IPS-NIHi11 (cell line): ENCODE measurements at regions not wholly inside any gene's neighbourhood (a gene's known extent, or its start where the extent isn't known, plus 50 kb on each side); places are given as distances from the start of the nearest gene placed in this dataset.
A peak's percentile ranks its signal among the peaks of the same experiment; 100 is the strongest.

Experiments used
- DNase-seq: peaks from one replicate; pipeline ENCODE4 v3.0.0; 2012; ENCODE audit warnings: mixed read lengths, low spot score

DNA sequence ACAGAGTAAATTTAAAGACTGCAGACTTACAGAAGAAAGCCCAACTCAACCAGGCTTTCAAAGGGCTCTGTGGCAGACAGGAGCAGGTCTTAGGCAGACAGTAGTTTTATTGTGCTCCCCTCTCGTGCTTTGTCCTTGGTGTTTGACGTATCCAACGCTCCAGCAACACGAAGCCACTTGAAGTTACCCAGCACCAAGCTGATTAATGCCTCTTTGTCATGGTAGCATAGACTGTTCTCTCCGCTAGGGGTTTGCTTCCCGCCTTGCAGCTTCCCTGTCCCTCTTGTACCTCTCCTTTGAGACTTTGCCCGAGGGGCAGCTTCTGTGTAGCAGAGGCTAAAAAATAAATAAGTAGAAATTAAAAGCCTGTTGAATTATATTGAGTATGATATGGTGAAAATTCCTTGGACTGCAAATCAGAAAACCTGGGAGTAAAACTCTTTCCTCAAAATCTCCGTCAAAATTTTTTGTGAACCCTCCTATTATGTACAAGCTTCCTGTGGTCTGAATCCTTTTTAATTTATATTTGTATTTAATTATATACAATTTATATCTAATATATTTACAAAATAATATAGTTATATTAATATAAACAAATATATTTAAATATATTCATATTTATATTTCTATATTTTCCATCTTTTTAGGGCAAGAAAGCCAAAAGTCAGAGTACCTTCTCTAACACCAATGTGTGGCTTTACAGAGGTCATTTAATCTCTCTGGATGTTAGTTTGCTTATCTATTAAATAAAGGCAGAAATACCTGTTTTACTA is 405.4 kb downstream of the DMAC1 start:
- peak; percentile 19 for DNase-seq

DNA sequence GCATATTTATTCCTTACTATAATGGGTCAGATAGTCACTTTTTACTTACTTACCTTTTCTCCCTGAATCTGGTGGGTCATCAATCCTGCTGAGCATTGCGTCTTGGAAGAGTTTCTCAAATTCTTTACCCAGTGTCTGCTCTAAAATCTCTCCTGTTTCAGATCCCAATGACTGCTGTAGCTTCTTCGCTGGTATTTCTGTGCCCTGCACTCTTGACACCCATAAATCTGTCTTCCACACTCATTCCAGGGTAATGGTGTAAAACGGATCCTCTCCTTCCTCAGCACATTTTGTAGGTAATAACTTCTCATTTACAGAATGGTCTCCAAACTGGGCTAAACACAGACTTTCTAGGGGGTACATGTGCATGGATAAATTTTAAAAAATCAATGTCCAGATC is 407.4 kb downstream of the DMAC1 start:
- DNase-seq: no peak

DNA sequence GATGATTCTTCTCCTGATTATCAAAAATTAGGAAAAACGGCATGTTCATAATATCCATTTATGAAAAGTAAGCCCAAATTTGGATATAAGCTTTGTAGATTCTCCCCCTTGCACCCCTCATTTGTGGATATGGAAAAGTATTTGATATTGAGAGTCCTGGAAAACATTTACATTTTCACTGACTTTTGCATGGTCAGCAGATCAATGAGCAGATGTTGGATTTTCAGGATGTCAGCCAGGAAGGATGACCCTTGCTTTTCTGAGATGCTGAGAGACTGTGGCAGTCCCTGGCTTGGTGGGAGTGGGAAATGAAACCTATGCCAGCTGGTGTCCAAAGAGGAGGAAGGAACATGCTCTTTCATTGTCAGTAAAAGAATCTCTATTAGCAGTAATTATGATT is 410.8 kb downstream of the DMAC1 start:
- no peak for DNase-seq

DNA sequence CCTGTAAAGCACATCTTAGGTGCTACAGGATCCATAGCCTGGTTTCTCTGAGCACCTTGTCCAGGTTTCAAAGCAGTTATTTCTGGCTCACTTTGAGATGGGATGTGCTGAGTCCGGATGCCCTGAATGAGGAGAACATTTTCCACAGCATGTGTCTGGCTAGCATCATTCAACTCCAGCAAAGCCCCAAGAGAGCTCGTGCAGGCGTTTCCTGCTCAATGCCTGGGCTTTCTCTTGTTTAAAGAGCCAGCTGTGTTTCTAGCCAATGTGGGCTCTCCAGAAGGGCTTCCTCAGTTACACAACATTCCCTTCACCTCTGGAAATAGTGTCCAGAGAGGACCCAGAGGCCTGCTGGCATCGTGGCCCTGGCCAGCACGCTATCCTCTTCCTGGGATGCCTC is 411.7 kb downstream of the DMAC1 start:
- no peak for DNase-seq

DNA sequence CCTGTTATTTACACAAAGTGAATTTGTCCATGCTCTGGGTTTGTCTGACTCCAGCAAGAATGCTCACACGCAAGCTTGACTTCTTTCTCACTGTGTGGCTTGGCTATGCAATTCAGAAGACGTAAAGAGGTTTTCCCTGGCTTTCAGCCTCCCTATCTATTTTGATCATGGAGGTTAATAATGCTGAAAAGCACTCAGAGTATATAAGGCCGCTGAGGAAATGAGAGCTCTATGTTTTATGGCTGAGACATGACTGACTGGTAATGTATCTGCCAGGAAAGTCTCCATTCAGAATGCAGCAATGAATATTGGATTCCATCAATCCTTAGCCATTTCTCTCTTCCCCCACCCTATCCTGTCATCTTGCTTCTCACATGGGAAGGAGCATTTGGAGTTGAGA is 417.3 kb downstream of the DMAC1 start:
- no peak for DNase-seq

DNA sequence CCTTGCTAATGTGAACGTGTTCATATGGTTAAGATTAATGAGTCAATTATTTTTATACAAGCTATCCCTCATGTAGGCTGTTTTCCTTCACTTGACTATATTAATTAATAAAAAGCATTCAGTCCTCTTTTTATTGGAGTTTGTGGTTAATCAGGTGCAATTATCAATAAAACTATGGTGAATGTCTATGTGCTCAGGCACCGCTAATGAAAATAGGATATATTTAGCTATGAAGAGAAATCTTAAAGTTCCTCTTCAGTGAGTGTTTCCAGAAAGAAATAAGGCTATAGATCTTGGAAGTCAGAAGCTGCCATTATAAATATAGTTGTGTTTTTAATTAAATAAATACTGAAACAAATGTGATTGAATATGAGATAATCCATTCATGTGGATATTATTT is 422.1 kb downstream of the DMAC1 start:
- DNase-seq: no peak

DNA sequence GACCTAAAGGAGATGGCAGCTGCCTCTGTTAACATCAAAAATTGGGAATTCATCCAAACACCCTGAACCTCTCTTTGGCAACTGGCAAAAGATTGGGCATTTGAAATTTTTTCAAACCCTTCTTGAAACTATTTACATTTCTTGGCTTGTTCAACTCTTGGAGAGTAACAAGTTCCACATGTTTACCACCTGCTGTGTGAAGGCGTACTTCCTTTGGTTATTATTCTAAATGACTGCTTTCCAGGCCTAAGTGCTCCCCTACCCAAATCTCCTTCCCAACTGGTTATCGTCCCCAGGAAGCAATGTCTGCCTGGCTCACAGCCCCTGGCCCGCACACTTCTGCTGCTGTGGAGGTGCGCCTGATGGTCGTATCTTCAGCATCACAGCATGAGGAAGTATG is 422.7 kb downstream of the DMAC1 start:
- no peak for DNase-seq

DNA sequence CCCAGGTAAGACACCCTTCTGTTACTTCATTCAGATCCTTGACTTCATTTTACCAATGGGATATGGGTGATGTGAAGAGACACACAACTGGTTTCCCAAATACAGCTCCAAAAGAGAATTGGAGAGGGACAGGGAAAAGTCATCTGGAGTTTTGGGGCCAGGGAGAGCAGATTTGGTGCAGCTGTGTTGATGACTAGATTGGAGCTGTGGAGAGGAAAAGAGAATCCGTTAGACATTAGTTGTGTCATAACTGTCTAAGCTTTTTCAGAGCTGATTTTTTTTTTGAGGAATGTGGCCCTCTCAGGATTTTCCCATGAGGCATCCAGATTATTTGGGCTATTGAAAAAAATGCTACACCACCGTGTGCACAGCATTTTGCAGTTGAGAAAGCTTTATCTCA is 423.4 kb downstream of the DMAC1 start:
- no peak for DNase-seq

DNA sequence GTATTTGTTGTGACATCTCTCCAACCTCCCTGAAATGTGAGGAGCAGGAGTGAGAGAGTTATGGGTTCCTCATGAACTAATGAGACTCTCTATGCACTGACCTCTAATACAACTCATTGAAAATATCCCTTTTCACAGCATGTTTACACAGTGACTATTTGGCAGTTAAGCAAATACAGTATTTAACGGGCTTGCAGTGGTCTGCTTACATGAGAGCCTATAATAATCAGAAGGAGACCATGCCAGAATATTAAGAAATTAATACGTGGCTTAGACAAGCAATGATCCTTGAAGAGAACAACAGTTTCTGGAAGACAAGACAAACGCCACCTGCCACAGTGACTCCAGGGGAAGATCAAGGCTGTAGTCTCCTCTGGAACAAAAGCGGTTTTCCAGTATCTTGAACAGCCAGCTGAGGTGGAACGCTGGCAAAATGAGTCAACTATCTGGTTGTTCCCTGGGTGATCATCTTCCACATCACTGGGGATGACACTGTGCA is 424.5 kb downstream of the DMAC1 start:
- DNase-seq: no peak

DNA sequence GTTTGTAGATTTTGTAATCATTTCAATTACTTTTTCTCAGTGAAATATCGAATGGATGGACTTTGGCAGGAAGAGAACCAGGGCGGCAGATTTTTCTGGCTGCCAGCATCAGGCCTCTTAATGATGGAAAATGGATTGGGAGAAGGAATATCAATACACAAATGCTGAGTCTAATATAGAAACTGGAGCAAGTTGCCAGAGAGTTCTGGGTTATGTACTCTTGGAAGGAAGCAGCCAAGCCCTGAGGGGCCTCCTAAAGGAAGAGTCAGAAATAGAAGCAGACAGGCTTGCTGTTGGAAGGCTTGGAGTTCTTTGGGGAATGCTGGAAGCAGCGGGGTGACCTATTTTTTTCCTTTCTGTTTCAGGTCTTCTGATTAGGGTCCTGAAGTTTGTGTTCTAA is 428.6 kb downstream of the DMAC1 start:
- DNase-seq: no peak

DNA sequence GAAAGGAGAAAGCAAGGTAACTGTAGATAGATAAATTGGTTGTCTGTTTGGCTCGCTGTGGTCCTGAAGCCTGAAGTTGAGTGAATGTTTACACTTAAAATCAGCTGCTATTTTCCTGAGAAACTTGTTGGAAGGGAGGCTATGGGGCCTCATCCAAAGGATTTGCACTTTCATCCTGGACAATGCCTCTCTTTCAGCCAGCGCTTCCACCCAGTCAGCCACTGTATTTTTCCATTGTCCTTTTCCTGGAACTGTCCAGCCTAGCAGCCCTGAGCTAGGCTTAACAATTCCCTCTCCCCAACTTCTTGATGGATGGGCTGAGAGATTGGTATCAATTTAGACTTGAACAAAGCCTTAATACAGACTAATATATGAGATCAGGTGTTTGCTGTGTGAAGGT is 429.2 kb downstream of the DMAC1 start:
- DNase-seq: peak; percentile 14

DNA sequence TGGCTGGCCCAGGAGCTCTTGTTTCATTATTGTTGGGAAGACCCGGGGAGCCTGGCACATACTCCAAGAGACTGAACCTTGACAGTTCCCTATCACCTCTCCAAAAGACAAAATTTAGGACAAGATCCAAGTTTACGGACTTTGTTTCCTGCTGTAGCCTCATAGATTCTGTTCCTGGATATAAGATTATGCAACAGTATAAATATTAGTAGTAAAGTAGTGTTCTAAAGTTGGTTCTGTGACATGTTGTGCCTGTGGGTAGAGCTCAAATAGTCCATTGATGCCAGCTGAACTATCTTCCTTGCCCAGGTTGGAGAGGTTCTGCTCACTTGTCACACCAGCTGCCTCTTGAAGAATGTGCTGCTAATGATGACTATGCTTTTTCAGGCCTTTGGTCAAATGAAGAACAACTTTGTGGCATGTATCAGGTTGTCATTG is 430.2 kb downstream of the DMAC1 start:
- no peak for DNase-seq

DNA sequence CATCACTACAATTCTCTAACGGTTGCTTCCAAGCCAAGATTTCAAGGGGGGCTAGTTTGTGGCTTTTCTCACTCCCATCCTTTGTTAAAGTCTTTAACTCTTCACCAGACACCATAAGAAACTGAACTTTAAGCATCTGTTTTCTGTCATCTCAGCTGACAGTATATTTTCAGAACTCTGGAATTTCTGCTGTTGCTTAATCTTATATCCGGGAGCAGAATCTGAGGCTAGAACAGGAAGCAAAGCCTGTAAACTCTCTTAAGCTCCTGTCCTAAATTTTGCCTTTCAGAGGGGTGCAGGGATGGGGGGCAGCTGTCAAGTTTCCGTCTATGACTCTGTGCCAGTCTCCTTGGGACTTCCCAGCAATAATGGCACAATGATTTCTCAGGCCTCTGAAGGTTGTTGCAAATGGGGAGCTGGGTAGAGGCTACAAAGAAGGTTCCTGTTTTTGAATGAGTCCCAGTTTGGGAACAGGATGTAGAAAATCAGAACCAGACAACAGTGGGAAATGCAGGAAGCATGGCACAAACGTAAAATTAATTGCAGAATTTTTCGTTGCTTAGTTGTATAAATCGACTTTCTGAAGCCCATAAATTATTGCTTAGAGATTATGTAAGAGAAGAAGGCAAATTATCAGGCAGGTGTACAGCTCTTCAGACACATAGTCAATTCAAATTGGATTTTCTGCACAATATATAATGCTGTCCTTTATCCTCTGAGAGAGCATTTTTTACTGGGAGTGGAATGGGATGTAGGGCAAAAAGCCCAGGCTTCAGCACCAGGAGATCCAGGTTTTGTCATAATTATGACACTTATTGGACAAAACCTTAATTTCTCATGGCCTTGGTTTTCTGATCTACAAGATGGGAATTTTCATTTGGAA is 430.9 kb downstream of the DMAC1 start:
- DNase-seq: no peak

DNA sequence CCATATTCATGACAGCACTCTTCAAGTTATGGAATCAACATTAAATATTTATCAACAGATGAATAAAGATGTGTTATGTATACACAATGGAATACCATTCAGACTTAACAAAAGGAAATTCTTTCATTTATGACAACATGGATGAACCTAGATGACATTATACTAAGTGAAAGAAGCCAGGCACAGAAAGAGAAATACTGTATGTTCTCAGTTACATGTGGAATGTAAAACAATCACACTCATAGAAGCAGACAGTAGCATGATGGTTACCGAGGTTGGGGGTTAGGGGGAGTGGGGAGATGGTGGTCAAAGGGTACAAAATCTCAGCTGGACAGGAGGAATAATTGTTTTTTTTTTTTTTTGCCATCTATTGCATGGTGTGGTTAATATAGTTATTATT is 431.9 kb downstream of the DMAC1 start:
- no peak for DNase-seq

DNA sequence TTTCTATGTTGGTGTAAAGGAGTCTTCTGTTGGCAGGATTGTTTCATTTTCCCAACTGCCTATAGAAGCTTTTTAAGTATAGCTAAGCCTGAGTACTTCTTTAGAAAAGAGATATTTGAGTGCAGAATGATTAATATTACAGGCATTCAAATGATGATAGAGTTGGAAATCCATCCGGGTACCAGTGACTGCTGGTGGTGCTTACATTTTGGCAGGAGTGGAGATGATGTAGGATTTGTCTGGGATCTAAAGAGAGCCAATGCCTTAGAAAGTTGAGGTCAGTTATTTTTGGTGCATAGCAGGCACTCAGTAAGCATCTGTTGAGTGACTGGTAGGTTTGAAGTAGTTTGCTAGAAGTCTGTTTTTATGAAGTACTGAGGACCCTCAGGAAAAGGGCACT is 433.5 kb downstream of the DMAC1 start:
- no peak for DNase-seq

DNA sequence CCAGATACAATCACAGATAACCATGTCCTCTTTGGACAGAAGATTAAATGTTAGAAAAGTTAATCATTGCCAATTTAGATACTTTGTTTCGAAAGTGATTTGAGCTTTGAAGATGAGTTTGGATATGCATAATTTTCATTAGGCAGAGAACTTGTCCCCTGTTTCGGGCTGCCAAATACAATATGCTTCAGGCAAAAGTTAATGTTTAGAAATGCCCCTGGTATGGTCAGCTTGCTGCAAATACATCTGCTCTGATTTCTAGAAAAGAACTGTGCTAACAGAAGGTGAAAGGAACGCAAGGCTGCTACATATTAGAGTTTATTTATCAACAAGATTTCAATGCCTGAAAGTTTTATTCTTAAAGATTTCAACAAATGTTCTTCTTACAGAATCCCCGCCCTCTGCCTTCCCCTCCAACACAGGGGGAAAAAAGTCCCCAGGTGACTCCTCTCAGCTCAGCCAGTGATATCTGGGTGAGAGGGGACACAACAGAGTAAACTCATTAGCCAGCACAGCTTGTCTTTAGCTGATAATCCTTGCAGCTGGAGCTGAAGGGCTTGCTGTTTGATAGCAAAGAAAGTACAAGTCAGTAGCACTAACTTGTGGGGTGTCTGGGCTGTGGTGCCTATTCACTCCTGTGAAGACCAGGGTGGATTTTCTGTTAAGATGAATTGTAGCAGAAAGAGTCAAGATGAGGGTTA is 435.7 kb downstream of the DMAC1 start:
- peak; percentile 16 for DNase-seq

DNA sequence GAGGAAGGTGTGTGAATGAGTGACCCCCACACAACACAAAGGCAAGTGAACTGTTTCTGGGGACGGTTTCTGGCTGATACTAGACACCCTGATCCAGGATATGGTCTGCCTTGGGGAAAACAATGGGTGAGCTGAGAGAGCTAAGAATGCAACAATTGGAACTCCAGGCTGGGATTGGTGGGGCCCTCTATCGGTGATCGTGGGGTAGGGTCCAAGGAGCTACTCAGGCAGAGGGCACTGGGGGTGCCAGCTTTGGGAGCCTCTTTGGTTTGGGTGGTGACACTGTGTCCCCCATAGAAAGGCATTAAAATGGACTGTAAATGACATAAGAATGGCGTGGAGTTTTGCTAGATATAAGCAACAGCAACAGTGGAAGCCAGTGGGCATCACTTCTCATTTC is 439.1 kb downstream of the DMAC1 start:
- DNase-seq: peak; percentile 63

DNA sequence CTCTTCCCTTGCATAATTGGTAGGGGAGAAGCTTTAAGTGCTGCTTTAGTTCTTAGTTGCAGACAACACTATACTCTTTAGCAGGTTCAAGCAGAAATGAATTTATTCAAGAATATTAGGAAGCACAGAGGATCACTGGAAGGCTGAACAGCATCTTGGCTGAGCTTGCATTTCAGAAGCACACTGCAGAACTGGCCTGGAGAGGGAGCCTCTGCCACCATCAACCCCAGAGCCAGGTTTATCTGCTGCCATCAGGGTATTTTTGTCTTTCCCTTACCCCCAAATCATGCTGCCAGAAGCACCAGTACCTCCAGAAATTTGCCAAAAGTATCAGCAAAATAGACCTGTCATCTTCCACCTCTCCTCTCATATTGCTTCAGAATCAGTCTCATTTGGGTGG is 440.7 kb downstream of the DMAC1 start:
- DNase-seq: peak; percentile 22

DNA sequence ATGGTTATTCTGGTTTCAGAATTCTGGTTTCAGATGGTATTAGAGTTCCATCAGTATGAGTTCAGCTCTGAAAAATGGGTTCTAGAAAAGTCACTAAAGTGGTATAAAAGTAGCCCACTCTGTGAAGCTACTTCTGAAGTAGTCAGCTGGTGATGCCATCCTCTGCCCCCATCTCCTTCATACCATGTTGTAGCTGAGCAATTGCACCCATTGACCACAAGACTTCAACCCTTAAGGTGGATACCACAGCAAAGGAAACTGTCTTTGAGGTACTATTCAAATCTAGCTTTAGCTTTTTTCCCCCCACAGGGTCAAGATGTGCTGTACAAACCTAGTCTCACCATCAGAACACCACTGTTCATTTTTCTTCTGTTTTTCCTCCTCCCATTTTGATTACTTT is 444.9 kb downstream of the DMAC1 start:
- no peak for DNase-seq

DNA sequence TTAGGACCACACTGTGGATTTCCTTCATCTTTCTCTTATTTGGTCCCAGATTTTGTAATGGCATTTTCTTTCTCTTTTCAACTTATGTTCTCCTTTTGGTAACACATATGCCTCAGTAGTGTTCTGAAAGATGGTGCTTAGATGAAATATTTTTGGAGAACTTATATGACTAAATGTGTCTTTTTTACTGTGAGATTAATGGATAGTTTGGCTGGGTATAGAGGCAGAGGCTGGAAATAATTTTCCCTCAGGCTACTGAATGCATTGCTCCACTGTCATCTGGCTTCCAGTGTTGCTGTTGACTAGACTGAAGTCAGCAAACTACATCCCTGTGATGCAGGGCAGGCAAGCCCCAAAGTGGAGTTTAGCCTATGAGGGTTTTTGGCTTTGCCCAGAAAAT is 450.9 kb downstream of the DMAC1 start:
- DNase-seq: no peak

DNA sequence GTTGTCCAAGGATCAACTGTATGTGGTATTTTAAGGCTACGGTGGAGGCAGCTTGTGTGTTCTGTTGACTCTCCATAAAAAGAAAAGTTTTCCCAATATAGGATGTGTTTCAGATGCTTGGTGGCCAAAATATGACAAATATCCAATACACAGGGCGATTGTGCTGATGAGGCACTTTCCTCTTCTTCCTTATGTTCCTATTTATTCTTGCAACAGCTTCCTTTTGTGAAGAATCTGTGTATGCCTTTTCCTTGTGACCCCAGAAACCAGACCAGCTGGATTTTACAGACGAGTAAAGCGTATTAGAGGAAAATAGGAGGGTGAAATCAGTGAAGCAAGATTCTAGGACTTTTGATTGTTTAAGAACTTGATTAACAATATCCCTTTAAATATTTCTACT is 452.0 kb downstream of the DMAC1 start:
- DNase-seq: no peak

DNA sequence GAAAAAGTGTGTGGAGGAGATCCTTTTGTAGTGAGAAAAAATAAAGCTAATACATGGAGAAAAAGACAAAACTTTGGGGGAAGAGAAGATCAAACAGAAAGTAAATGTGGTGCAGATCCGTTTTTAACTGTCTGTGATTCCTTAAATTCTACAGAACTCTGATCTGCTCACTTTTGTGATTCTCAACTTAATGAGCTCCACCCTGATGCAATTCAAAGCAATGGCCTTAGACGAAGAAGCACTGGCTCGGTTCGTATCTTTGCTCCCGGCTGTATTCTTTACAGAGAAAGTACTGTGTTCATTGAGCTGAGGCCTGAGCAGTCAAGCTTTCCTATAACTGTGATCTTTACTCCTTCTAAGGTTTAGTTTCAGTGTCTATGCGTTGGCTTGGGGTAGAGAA is 453.4 kb downstream of the DMAC1 start:
- no peak for DNase-seq

DNA sequence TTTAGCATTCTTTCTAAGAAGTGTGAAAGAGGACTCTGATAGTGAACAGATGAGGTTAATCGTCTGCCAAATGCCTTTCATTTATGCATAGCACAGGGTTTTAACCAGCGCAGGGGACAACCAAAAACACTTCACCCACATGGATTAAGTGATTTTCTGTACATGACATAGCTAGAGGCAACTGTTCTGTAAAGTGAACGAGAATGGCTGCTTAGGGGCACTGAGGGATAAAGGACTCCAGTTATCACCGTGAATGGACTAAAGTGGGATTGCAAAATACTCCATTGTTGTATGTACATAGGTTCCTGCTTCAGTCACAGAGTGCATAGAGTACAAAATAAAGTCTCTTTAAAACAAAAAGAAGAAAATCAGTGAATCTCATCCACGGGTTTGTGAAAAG is 456.8 kb downstream of the DMAC1 start:
- DNase-seq: no peak
